HL-60/S4 treated with retinoic acid at 250 ng/mL for 4 days and 3 days (cell line): ENCODE measurements at regions not wholly inside any gene's neighbourhood (a gene's known extent, or its start where the extent isn't known, plus 50 kb on each side); places are given as distances from the start of the nearest gene placed in this dataset.
"Not testable (repeated sequence)": the region's sequence is repeated elsewhere in the genome, so short reads cannot be mapped to it uniquely, and the experiment has no call there.

Experiments
- in situ Hi-C: fragments of 300-500 bp; cut with MboI; formaldehyde crosslinking; loops from 2 replicates; pipeline ENCODE4 v1.7.0; 2022; ENCODE audit warnings: low sequenced_read_pairs

DNA sequence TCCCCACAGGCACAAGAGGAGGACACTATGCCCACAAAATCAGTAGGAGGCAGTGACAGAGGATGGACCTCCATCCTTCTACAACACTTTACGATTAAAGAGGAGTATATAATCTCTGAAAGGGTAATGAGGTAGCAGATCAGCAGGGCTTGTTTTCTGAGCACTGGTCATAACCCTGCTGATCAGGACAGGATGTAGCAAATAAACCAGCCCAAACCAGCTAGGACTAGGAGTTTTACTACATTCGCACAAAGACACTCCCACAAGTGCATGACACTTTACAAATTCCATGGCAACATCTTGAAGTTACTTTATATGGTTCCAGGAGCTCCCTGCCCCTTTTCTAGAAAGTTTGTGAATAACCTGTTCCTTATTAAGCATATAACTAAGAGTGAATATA is 73.3 kb upstream of the CHD6 start:
- in situ Hi-C loops, result no loop called here

DNA sequence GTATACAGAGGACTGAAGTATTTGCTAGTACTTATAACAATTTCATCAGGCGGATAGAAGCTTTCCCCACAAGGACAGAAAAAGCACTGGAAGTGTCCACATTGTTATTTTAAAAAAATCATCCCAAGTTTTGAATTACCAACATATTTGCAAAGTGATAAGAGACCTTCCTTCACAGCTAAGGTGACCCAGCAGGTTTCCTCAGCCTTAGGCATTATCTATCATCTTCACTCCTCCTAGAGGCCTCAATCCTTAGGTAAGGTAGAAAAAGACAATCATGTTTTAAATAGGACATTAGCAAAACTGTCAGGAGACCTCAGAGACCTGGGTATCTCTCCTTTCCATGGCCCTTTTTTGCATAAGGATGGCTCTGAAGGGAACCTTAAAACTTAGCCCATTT is 72.5 kb upstream of the CHD6 start:
- in situ Hi-C loops, result no loop called here

DNA sequence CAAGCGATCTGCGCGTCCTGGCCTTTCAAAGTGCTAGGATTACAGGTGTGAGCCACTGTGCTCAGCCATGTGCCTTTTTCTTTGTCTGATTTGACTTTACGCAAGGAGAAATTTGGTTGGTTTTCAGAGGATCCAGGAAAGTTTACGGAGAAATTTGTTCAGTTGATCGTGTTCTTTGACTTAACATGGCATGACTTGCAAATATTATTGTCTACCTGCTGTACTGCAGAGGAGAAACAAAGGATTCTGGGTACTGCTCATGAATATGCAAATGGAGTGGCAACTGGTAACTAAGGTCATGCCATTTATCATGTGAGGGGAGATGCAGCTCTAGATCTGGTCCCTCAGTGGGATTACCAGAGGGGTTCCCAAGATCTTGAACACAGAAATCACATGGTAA is 68.8 kb upstream of the CHD6 start:
- in situ Hi-C loops, result no loop called here

DNA sequence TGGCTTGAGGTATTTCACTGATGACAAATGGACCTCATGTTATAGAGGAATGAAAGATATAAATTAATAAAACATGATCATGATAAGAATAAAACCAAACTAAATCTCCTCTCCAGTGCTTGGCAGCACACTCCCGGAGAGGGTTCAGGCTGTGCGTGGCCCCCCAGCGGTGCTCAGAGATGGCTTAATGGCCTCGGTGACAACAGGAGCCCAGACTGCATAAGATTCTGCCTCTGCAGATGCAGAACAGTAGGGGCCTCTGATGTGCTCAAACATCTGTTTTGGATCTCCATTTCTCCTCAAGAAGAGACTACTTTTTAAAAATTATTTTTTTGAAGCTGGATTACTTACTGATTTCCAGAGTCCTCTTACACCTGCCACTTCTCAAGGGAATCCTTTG is 67.0 kb upstream of the CHD6 start:
- in situ Hi-C loops, result not testable (repeated sequence)

DNA sequence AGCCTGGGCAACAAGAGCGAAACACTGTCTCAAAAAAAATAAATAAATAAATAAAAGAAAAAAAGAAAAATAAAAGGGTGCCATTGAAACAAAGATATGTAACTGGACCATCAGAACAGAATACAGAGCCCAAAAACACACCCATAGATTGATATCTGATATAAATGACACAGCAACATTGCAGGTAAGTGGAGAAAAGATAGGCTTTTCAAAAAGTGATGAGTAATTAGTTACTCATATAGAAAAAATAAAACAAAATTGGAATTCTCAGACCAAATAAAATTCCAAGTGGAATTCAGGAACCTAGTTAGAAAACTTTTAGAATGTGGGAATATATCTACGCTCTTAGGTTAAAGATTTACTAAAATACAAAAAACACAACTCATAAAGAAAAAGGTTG is 60.6 kb upstream of the CHD6 start:
- in situ Hi-C loops, result no loop called here

DNA sequence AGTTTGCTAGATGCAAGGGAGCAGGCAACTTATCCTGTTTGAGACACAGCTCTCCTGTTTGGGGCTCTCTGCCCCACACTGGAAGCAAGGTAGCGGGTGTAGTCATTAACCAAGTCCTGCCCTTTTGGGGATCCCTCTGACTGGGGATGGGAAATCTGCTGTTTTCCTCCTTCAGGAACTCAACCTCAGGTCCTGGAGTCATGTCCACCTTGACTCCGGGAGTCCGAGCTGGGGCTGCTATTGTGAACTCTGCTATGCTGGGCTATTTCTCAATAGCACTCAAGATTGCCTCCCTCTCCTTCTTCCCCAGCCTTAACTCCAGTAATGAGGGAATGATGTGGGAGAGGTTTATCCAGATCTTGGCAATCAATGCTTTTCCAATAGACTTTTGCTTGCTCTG is 54.1 kb upstream of the CHD6 start:
- in situ Hi-C loops, result no loop called here

DNA sequence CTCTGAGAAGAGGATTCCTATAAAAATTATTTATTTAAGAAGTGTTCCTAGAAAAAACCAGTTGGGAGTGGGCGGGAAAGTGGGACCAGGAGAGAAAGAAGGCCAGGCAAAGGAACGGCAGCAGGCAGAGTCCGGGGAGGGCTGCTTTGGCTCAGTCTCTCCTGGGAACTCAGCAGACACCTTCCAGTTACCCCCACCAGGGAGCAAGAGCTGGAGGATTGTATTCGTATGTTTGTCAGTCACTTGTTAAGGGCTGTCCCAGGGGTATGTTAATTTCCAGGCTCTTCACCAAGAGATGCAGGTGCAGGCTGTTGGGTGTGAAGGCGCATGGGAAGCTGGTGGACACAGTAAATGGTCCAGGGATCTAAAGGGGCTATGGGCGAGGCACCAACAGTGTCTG is 53.0 kb upstream of the CHD6 start:
- in situ Hi-C loops, result no loop called here

DNA sequence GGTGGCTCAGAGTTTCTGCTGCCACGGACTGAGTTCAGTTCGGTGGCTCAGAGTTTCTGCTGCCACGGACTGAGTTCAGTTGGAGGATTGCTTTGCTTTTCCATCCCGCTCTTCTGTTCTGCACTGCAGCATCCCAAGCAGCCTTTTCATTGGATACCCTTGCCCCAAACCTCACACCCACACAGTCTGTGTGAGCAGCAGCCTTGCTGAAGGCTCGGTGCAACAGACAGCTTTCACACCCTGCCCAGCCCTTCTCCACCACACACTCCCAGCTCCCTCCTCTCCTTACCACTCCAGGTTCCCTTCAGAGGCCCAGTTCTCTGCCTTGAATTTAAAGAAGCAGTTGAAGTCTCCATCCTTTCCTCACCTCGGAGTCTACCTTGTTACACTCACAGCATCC is 52.5 kb upstream of the CHD6 start:
- in situ Hi-C loops, result no loop called here

DNA sequence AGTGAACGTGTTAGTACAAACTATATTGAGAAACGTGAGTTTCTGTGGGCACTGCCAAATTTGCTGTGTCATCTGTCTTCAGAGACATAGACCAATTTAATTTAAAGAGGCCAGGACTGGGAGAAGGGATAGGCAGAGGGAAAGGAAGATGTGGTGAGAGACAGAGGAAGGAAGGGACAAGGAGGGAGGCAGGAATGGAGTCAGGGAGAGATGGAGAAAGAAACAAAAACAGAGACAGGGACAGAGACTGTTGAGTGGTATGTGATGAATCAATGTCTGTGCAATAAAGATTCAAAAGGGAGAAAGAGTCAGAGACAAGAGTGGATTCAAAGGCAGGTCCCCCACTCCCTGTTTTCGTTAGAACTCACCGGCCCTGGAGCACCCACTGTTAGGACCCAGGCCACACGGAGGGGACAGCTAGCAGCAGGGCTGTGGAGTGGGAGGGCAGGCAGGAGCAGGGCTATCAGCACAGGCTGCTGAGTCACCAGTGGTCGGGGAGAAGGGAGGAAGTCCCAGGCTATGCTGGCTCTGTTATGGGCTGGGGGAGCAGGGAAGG is 51.6 kb upstream of the CHD6 start:
- in situ Hi-C loops, result no loop called here

DNA sequence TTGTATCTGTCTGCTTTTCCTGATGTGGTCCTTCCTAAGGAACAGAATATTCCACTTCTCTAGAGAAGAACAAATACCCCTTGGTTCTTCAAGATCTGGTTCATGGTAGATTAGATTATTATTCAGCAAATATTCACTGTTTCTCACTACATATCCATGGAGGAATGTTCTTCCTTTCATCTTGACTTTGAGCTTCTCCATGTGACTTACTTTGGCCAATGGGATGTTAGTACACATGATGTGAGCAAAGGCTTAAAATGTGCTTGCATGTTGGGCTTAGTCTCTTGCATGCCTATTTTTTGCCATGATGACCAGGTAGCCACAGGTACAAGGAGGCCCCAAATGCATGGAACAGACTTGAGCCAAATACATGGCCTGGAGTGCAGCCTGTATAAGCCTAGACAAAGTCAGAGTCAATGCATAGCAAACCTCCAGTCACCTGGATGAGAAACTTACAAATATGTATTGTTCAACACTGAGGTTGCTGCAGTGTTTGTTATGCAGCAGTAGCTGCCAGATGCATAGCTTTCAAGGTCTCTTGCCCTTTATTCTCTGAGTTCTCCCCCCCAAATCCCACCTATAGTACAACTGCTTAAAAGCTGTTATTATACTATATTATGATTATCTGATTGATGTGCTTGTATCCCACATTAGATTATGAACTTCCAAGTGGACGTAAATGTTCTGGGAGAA is 50.0 kb upstream of the CHD6 start:
- in situ Hi-C loops, result no loop called here
